ENCODE measurements at regions not wholly inside any gene's neighbourhood (a gene's known extent, or its start where the extent isn't known, plus 50 kb on each side); places are given as distances from the start of the nearest gene placed in this dataset.
A peak's percentile ranks its signal among the peaks of the same experiment; 100 is the strongest.

- POLR2A ChIA-PET (ENCODE audit: low non-redundant PET), result no interaction called here
- CTCF ChIA-PET, result no interaction called here
- no peak for TF ChIP-seq CTCF (conservative IDR thresholded peaks at IDR 0.05; ENCODE audit: low read depth)
- no peak for DNase-seq (ENCODE audit: low spot score)
- H3K27ac ChIP-seq, result no peak overlapping the region
Observed at GRCh38 chr2:44107086-44107740, 61.5 kb upstream of the PPM1B start.

GRCh38 chr2:44107974-44108373 lies 60.7 kb upstream of the PPM1B start:
- no peak for TF ChIP-seq CTCF (conservative IDR thresholded peaks at IDR 0.05; ENCODE audit: low read depth)
- POLR2A ChIA-PET (ENCODE audit: low non-redundant PET), result no interaction called here
- CTCF ChIA-PET, result no interaction called here
- no peak for DNase-seq (ENCODE audit: low spot score)
- no peak overlapping the region for H3K27ac ChIP-seq

- CTCF ChIA-PET, result no interaction called here
- no peak for TF ChIP-seq CTCF (conservative IDR thresholded peaks at IDR 0.05; ENCODE audit: low read depth)
- no peak for DNase-seq (ENCODE audit: low spot score)
- H3K27ac ChIP-seq, result no peak overlapping the region
- POLR2A ChIA-PET (ENCODE audit: low non-redundant PET), result no interaction called here
Observed at GRCh38 chr2:44109166-44109565, 59.5 kb upstream of the PPM1B start.

- DNase-seq (ENCODE audit: low spot score), result no peak
- TF ChIP-seq CTCF (conservative IDR thresholded peaks at IDR 0.05; ENCODE audit: low read depth), result no peak
- ChIA-PET CTCF (no interaction called here), POLR2A (ENCODE audit: low non-redundant PET) (no interaction called here)
- no peak overlapping the region for H3K27ac ChIP-seq
Observed at GRCh38 chr2:44110444-44110843, 58.2 kb upstream of the PPM1B start.

- CTCF ChIA-PET, result no interaction called here
- TF ChIP-seq CTCF (conservative IDR thresholded peaks at IDR 0.05; ENCODE audit: low read depth), result no peak
Observed at GRCh38 chr2:44112096-44112495, 56.6 kb upstream of the PPM1B start.

GRCh38 chr2:44116319-44116718 lies 52.4 kb upstream of the PPM1B start:
- DNase-seq (ENCODE audit: low spot score), result no peak
- CTCF ChIA-PET, result no interaction called here
- TF ChIP-seq CTCF (conservative IDR thresholded peaks at IDR 0.05; ENCODE audit: low read depth), result no peak
- POLR2A ChIA-PET (ENCODE audit: low non-redundant PET), result no interaction called here
- no peak overlapping the region for H3K27ac ChIP-seq

More at GRCh38 chr2:44112096-44112495, 56.6 kb upstream of the PPM1B start:
- H3K27ac ChIP-seq, result no peak overlapping the region
- DNase-seq (ENCODE audit: low spot score), result peak; percentile 64
- POLR2A ChIA-PET (ENCODE audit: low non-redundant PET), result no interaction called here

- no peak overlapping the region for H3K27ac ChIP-seq
- TF ChIP-seq CTCF (conservative IDR thresholded peaks at IDR 0.05; ENCODE audit: low read depth), result no peak
- ChIA-PET CTCF (no interaction called here), POLR2A (ENCODE audit: low non-redundant PET) (no interaction called here)
- no peak for DNase-seq (ENCODE audit: low spot score)
Observed at GRCh38 chr2:44118257-44118656, 50.4 kb upstream of the PPM1B start.

Data from RWPE1 (cell line).